ENCODE measurements at regions not wholly inside any gene's neighbourhood (a gene's known extent, or its start where the extent isn't known, plus 50 kb on each side); places are given as distances from the start of the nearest gene placed in this dataset.

DNA sequence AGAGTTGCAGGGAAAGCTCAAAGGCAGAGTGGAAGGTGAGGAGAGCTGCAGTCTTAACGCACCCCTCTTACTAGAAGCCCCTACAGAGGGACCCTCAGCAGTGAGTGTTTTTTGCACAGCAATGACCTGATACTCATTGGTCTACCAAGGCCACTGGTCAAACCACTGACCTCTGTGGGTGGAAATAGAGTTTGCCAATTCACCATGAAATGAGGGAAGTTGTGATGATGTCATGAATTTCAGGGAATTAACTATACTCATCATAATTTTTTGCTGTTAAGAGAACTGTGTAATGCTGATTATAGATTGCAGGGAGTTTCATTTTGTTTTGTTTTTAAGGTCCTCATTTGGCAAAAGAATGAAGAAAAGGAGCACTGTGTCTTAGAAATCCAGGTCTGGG is 101.7 kb upstream of the SMAD3 start:
- no peak overlapping the region for H2BK12ac ChIP-seq (ENCODE audit: low read depth, low read length)
- DNase-seq (ENCODE audit: low read depth in 1 of 2, low spot score in 2 of 2) (no peak), FAIRE-seq (no peak)
- H2AK5ac ChIP-seq (ENCODE audit: low read depth, low read length): no peak overlapping the region
- H4K20me1 ChIP-seq (replicated peaks in 1 of 2; ENCODE audit: control insufficient read depth in 1 of 2, insufficient read depth in 2 of 2, low read length in 2 of 2): no peaks in the 10 kb centered on the region
- no peak overlapping the region for H3K27ac ChIP-seq (ENCODE audit: low read depth, low read length)
- no peak overlapping the region for H2BK120ac ChIP-seq (replicated peaks; ENCODE audit: low read depth, low read length)
- H3K23me2 ChIP-seq (ENCODE audit: low read depth, low read length): no peaks in the 10 kb centered on the region
- no peak overlapping the region for H3K23ac ChIP-seq (ENCODE audit: insufficient read length)
- H2BK5ac ChIP-seq (ENCODE audit: low read depth, low read length): no peak overlapping the region
- WGBS, 2 experiments (ENCODE audit: extremely low coverage in 1 of 2, insufficient coverage in 1 of 2, insufficient read length in 1 of 2, insufficient replicate concordance in 2 of 2, low coverage in 1 of 2, low lambda C conversion rate in 2 of 2, missing lambda C conversion rate in 1 of 2): 88% methylated on average over 1 of the region's 1 CpG; no CpG with 5 or more reads in 1 of the 2 experiments
- H3K9me3 ChIP-seq (ENCODE audit: insufficient read depth in 2 of 2, low read depth in 1 of 2, low read length in 1 of 2): no peaks in the 10 kb centered on the region
- no peak overlapping the region for H3K4ac ChIP-seq (replicated peaks; ENCODE audit: insufficient read length, low read depth, low read length)
- ChIA-PET POLR2A (ENCODE audit: partially characterized antibody) (interaction anchor here (0.8 kb wide), 1 partner anchor 12 kb away, joined by 3 read pairs; no protein-coding TSS in a partner anchor), CTCF (ENCODE audit: partially characterized antibody) (interaction anchor here (1.0 to 4.3 kb wide), 3 partner anchors 14 to 67 kb away, joined by 3 to 13 read pairs (median 7); no protein-coding TSS in a partner anchor)
- no peaks in the 10 kb centered on the region for H3K79me1 ChIP-seq (ENCODE audit: low read depth, low read length)
- H2BK15ac ChIP-seq (ENCODE audit: low read length): no peak overlapping the region
- H3K4me1 ChIP-seq (replicated peaks in 1 of 4; ENCODE audit: control insufficient read depth in 3 of 4, insufficient read depth in 4 of 4, low read length in 3 of 4): peaks cover 0 to 3% (median 0%) of the 10 kb centered on the region in 4 experiments; a peak in 1 of 7 replicates
- H3K4me2 ChIP-seq (ENCODE audit: insufficient read depth in 1 of 2, low read depth in 2 of 2, low read length in 2 of 2): no peak overlapping the region
- no peak overlapping the region for H2AFZ ChIP-seq (ENCODE audit: low read length)
- H3K56ac ChIP-seq (replicated peaks; ENCODE audit: insufficient read length, low read depth, low read length): no peak overlapping the region
- no peak overlapping the region for H3K14ac ChIP-seq (ENCODE audit: insufficient read length)
- no peak overlapping the region for H3K18ac ChIP-seq (ENCODE audit: extremely low read depth, low read length)
- no peaks in the 10 kb centered on the region for H3K27me3 ChIP-seq (replicated peaks in 1 of 4; ENCODE audit: control insufficient read depth in 3 of 4, extremely low read depth in 1 of 4, insufficient read depth in 3 of 4, low read length in 3 of 4)
- no peak overlapping the region for H2BK20ac ChIP-seq (ENCODE audit: low read length)
- H4K5ac ChIP-seq (ENCODE audit: insufficient read length, low read depth, low read length): no peak overlapping the region
- no peak overlapping the region for H3K4me3 ChIP-seq (ENCODE audit: extremely low read depth in 1 of 4, insufficient read depth in 2 of 4, low read depth in 3 of 4, low read length in 4 of 4)
- no peak overlapping the region for H4K8ac ChIP-seq (ENCODE audit: extremely low read depth, insufficient read depth, low read length)
- H3K9ac ChIP-seq (replicated peaks in 1 of 4; ENCODE audit: extremely low read depth in 1 of 4, low read depth in 3 of 4, low read length in 3 of 4): no peak overlapping the region
- TF ChIP-seq, protein P1, sequence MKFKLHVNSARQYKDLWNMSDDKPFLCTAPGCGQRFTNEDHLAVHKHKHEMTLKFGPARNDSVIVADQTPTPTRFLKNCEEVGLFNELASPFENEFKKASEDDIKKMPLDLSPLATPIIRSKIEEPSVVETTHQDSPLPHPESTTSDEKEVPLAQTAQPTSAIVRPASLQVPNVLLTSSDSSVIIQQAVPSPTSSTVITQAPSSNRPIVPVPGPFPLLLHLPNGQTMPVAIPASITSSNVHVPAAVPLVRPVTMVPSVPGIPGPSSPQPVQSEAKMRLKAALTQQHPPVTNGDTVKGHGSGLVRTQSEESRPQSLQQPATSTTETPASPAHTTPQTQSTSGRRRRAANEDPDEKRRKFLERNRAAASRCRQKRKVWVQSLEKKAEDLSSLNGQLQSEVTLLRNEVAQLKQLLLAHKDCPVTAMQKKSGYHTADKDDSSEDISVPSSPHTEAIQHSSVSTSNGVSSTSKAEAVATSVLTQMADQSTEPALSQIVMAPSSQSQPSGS (IDR thresholded peaks at IDR 0.05; ENCODE audit: low read length): no peak
- TF ChIP-seq GTF2F1 (IDR thresholded peaks at IDR 0.05; ENCODE audit: borderline replicate concordance, low read depth, low read length) (no peak), NANOG (IDR thresholded peaks at IDR 0.05; ENCODE audit: insufficient read depth, low read depth, low read length, poor library complexity, severe bottlenecking) (no peak), KDM5A (IDR thresholded peaks at IDR 0.05; ENCODE audit: low read length) (no peak)
- H4K91ac ChIP-seq (replicated peaks; ENCODE audit: insufficient read length, low read length): no peak overlapping the region
- no peaks in the 10 kb centered on the region for H3K79me2 ChIP-seq (ENCODE audit: control insufficient read depth in 1 of 2, insufficient read depth in 2 of 2, low read length in 2 of 2)
- no peaks in the 10 kb centered on the region for H3K36me3 ChIP-seq (ENCODE audit: control insufficient read depth in 2 of 4, insufficient read depth in 4 of 4, low read length in 3 of 4)
